NB4 (cell line): ENCODE measurements at regions not wholly inside any gene's neighbourhood (a gene's known extent, or its start where the extent isn't known, plus 50 kb on each side); places are given as distances from the start of the nearest gene placed in this dataset.

Experiments
- DNase-seq: peaks from one replicate; pipeline ENCODE4 v3.0.0; 2010; ENCODE audit warnings: low read depth
- H3K4me3 ChIP-seq: one replicate; pipeline ENCODE4 v1.5.1; 2011; ENCODE audit warnings: mild to moderate bottlenecking, low read depth, low read length, moderate library complexity
- MYC ChIP-seq: IDR thresholded peaks from 2 replicates; pipeline ENCODE4 v1.6.1; 2011; ENCODE audit warnings: low read depth, low read length
- POLR2A ChIP-seq: IDR thresholded peaks from 2 replicates; pipeline ENCODE4 v1.6.1; 2011; ENCODE audit warnings: mild to moderate bottlenecking; ENCODE audit not compliant: insufficient read length; ENCODE audit errors: extremely low read depth
- TF ChIP-seq, protein P1 (sequence below): IDR thresholded peaks from 2 replicates; pipeline ENCODE4 v1.6.1; 2011; ENCODE audit warnings: low read depth, low read length
- TF ChIP-seq, protein P2 (sequence below): IDR thresholded peaks from one replicate; pipeline ENCODE4 v1.5.1; 2012; ENCODE audit warnings: low read depth, low read length

DNA sequence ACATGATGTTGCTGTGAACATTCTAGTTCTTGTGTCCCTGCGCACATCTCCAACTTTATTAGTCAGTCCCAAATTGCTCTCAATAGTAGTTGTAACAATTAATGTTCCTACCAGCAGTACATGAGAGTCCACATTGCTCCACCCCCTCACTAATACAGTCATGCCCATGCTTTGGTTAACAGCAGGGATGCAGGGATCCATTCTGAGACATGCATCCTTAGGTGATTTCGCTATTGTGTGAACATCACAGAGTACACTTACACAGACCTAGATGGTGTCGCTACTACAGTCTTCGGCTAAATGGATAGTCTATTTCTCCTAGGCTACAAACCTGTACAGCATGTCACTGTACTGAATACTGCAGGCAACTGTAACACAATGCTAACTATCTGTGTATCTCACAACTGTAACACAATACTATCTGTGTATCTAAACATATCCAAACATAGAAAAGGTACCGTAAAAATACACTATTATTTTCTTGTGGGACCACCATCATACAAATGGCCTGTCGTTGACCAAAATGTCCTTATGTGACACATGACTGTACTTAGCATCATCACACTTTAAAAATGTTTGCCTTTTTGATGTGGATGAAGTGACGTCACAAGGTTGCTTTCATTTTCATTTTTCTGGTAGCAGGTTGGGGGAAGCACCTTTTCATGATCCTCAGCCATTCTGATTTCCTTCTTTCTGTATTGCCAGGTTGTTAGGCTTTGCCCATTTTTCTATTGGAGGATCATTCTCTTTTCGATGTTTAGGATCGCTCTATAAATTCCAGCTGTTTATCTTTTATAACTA, 82.9 kb upstream of the RNF152 start:
- no peak for DNase-seq
- TF ChIP-seq, protein P1, sequence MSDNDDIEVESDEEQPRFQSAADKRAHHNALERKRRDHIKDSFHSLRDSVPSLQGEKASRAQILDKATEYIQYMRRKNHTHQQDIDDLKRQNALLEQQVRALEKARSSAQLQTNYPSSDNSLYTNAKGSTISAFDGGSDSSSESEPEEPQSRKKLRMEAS: no peak
- TF ChIP-seq, protein P2, sequence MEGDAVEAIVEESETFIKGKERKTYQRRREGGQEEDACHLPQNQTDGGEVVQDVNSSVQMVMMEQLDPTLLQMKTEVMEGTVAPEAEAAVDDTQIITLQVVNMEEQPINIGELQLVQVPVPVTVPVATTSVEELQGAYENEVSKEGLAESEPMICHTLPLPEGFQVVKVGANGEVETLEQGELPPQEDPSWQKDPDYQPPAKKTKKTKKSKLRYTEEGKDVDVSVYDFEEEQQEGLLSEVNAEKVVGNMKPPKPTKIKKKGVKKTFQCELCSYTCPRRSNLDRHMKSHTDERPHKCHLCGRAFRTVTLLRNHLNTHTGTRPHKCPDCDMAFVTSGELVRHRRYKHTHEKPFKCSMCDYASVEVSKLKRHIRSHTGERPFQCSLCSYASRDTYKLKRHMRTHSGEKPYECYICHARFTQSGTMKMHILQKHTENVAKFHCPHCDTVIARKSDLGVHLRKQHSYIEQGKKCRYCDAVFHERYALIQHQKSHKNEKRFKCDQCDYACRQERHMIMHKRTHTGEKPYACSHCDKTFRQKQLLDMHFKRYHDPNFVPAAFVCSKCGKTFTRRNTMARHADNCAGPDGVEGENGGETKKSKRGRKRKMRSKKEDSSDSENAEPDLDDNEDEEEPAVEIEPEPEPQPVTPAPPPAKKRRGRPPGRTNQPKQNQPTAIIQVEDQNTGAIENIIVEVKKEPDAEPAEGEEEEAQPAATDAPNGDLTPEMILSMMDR: no peak
- TF ChIP-seq POLR2A: no peak
- TF ChIP-seq MYC: no peak
- H3K4me3 ChIP-seq: no peak overlapping the region

DNA sequence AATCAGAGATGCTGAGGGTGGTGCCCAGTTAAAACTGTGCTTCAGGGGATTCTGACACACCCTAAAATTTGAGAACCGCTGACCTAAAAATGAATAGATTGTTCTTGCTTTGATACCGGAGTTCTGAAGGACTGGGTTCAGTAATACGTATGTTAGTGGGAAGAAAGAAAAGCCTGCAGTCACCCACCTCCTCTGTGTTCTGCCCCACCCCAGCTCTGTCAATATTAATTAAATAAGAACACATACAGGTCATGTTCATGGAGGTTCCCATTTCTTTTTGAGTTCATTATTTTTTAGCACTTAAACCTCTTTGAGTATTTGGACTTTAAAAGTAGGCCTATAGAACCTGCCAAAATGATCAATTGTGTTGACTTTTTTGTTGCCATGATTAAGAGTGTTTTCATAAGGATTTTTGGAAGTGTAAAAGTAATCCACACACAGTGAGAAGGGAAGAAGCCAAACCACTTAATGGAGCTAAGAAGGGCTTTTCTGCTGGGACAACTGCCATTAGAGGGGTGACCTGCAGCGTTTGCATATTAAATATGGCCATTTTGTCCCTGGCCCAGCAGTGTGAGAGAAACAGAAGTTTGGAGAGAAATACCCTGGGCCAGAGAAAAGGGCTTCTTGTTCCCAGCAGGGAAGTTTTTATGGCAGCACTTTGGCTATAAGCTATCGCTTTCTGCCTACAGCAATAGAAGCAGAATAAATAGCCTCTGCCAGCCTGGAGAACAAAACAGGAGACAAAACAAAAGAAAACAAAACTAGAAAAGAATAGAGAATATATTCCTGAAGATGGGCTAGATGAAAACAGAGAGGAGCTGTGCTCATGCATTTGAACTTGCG, 80.7 kb upstream of the RNF152 start:
- H3K4me3 ChIP-seq: no peak overlapping the region
- TF ChIP-seq MYC (no peak), POLR2A (no peak)
- TF ChIP-seq, protein P2: no peak
- TF ChIP-seq, protein P1: no peak
- no peak for DNase-seq

DNA sequence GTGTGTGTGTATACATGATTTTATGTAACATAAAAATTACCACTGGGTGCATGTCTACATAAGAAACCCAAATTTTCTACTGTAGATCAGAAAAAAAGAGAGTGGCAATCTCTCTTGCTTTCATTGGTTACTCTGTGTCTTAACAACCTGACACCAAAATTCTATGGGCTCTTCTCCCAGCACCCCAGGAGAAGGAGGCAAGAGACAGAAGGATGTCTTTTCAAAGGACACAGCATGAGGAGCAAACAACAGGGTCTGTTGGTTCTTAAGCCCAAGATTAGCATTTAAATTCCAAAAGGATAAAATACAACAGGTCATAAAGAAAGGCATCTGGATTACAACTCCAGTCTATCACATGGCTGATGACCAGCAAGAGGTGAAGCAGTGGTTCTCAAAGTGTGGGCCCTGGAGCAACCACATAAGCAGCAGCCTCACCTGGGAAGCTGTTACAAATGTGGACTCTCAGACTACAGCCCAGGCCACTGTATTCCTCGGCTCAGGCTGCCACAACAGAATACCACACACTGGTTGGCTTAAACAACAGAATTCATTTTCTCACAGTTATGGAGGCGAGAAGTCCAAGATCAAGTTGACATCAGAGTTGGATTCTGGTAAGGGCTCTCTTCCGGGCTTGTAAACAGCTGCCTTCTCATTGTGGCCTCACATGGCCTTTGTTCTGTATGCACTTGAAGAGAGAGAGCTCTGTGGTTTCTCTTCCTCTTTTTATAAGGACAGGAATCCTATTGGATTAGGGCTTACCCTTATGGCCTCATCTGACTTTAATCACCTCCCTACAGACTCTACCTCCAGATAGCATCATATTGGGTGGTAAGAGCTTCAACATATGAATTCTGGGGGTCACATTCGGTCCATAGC, 79.8 kb upstream of the RNF152 start:
- peak; percentile 66 for DNase-seq
- TF ChIP-seq POLR2A (no peak), MYC (no peak)
- TF ChIP-seq, protein P1: no peak
- TF ChIP-seq, protein P2: no peak

DNA sequence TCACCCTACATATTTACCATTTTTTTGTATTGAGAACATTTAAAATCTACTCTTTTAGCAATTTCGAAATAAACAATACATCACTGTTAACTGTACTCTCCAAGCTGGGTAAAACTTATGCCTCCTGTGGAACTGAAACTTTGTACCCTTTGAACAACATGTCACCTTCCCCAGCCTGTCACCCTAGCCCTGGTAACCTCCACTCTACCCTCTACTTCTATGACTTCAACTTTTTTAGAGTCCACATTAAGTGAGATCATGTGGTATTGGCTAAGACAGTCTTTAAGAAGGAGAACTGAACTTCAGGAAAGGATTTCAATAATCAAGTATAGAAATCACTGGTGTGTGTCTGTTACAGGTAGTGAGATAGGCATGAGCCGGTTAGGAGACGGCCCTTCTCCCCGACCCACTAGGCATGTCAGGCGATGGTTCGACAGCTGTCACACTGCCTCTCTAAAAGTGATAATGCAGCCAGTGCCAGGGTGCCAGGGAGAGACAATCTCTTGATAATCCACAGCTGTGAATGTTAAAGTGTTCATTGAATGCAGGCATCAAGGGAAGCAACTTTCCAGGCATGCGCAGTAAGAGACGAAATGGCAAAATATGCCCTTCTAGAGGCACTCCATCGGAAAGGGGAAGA, 74.6 kb upstream of the RNF152 start:
- no peak overlapping the region for H3K4me3 ChIP-seq
- TF ChIP-seq, protein P2: no peak
- TF ChIP-seq, protein P1: no peak
- TF ChIP-seq POLR2A (no peak), MYC (no peak)
- no peak for DNase-seq

More for the DNA sequence above, 79.8 kb upstream of the RNF152 start:
- no peak overlapping the region for H3K4me3 ChIP-seq

DNA sequence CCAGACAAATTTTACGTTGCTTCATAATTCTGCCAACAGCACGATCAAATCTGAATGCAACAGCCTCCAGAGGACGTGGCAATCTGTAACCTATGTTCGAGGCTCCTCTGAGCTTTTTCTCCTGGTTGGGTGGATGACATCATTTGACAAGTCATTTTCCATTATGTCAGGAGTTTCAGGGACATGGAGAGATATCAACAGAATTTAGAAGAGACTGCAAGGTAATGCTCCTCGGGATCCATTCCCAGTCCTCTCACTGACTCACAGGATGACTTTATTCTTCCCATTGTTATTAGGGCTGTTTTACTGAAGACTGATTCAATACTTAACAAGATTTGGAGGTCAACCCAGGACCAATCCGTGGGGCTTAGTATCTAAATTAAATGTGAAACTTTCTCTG, 72.5 kb upstream of the RNF152 start:
- no peak for TF ChIP-seq MYC
- TF ChIP-seq, protein P2: no peak
- TF ChIP-seq, protein P1: no peak
- no peak for TF ChIP-seq POLR2A
- no peak overlapping the region for H3K4me3 ChIP-seq
- DNase-seq: no peak
